ENCODE measurements at regions not wholly inside any gene's neighbourhood (a gene's known extent, or its start where the extent isn't known, plus 50 kb on each side); places are given as distances from the start of the nearest gene placed in this dataset.

GRCh38 chr4:124337874-124338273 lies 374.7 kb downstream of the ANKRD50 start:
- no peak for TF ChIP-seq CTCF (IDR thresholded peaks at IDR 0.05; ENCODE audit: low read depth, low read length)
- no peak overlapping the region for H3K4me3 ChIP-seq (ENCODE audit: low read depth, low read length)

- H3K4me3 ChIP-seq (ENCODE audit: low read depth, low read length) = no peak overlapping the region
- TF ChIP-seq CTCF (IDR thresholded peaks at IDR 0.05; ENCODE audit: low read depth, low read length) = no peak
Observed at GRCh38 chr4:124343661-124344171, 368.8 kb downstream of the ANKRD50 start.

DNA sequence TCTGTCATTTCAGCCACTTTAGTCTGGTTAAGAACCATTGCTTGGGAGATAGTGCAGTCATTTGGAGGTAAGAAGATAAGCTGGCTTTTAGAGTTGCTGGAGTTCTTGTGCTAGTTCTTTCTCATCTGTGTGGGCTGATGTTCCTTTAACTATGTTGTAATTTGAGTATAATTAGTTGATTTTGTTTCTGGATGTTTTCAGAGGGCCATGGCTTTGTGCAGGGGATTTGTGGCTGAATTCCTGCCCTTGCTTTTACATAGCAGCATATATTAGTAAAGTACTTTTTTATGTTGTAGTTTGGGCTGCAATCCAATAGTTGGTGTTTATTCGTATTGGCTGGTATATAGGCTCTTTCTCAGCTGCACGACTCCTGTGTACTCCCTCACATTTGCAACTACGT lies 339.6 kb downstream of the ANKRD50 start:
- no peak overlapping the region for H3K4me3 ChIP-seq (ENCODE audit: low read depth, low read length)
- TF ChIP-seq CTCF (IDR thresholded peaks at IDR 0.05; ENCODE audit: low read depth, low read length) = no peak

GRCh38 chr4:124386163-124386562 lies 326.4 kb downstream of the ANKRD50 start:
- TF ChIP-seq CTCF (IDR thresholded peaks at IDR 0.05; ENCODE audit: low read depth, low read length) = no peak
- H3K4me3 ChIP-seq (ENCODE audit: low read depth, low read length) = no peak overlapping the region

GRCh38 chr4:124386648-124387047 lies 325.9 kb downstream of the ANKRD50 start:
- no peak overlapping the region for H3K4me3 ChIP-seq (ENCODE audit: low read depth, low read length)
- no peak for TF ChIP-seq CTCF (IDR thresholded peaks at IDR 0.05; ENCODE audit: low read depth, low read length)

DNA sequence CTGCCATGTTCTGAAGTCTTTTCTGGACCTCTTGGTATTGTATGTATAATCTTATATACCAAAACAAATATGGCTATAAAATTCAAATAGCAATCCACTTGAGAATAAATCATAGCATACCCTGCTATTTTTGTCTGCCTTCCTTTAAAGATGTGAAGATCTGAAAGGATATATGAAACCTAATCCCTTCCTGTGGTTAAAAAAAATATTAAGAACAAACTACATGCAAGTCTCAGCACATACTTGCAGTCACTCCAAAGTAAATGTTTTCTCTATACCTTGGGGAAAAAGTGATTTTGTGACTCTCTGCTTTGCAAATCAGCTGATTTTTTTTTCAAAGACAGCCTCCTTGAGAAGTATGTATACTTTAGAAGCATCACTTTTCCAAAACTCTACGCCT lies 322.9 kb downstream of the ANKRD50 start:
- TF ChIP-seq CTCF (IDR thresholded peaks at IDR 0.05; ENCODE audit: low read depth, low read length) = no peak
- no peak overlapping the region for H3K4me3 ChIP-seq (ENCODE audit: low read depth, low read length)

DNA sequence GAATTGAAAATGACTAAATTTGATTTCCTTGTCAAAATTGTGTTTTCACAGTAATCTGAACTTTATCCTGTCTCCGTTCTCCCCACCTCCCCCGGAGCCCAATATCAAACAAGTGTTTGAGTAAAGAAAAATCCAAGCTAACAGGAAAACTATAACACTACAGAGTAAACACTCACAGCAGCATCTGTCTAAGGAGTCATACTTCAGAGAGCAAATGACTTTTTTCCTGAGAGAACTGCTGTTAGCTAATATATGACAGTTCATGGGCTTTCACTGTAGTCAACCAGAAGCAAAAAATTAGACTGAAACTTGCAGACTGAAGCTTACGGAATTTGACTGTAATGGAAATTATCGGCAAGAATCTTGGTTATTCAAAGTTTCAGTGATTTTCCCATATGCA lies 321.7 kb downstream of the ANKRD50 start:
- no peak overlapping the region for H3K4me3 ChIP-seq (ENCODE audit: low read depth, low read length)
- no peak for TF ChIP-seq CTCF (IDR thresholded peaks at IDR 0.05; ENCODE audit: low read depth, low read length)
